NCI-H2171 (cell line): ENCODE measurements at regions not wholly inside any gene's neighbourhood (a gene's known extent, or its start where the extent isn't known, plus 50 kb on each side); places are given as distances from the start of the nearest gene placed in this dataset.

Experiments
- DNase-seq: peaks from one replicate; lab custom pipeline; 2025; lab: John Stamatoyannopoulos, UW

- DNase-seq = no peak
Observed at GRCh38 chr4:1524761-1525160, 118.5 kb upstream of the NKX1-1 start.

GRCh38 chr4:1523907-1524636, 117.8 kb upstream of the NKX1-1 start:
- DNase-seq = no peak

- DNase-seq = no peak
Observed at GRCh38 chr4:1523506-1523905, 117.3 kb upstream of the NKX1-1 start.

GRCh38 chr4:1523033-1523432, 116.8 kb upstream of the NKX1-1 start:
- no peak for DNase-seq

GRCh38 chr4:1522606-1523005, 116.4 kb upstream of the NKX1-1 start:
- no peak for DNase-seq

- DNase-seq = no peak
Observed at GRCh38 chr4:1521821-1522361, 115.6 kb upstream of the NKX1-1 start.

GRCh38 chr4:1520795-1521576, 114.7 kb upstream of the NKX1-1 start:
- peak; percentile 13 for DNase-seq

- no peak for DNase-seq
Observed at GRCh38 chr4:1519787-1520661, 113.8 kb upstream of the NKX1-1 start.

GRCh38 chr4:1518997-1519700, 112.9 kb upstream of the NKX1-1 start:
- DNase-seq = no peak

- DNase-seq = no peak
Observed at GRCh38 chr4:1517592-1518411, 111.6 kb upstream of the NKX1-1 start.

- DNase-seq = no peak
Observed at GRCh38 chr4:1516881-1517480, 110.7 kb upstream of the NKX1-1 start.

- DNase-seq = no peak
Observed at GRCh38 chr4:1516261-1516660, 110.0 kb upstream of the NKX1-1 start.

- DNase-seq = no peak
Observed at GRCh38 chr4:1515763-1516162, 109.5 kb upstream of the NKX1-1 start.

GRCh38 chr4:1515156-1515555, 108.9 kb upstream of the NKX1-1 start:
- no peak for DNase-seq

GRCh38 chr4:1514612-1515011, 108.4 kb upstream of the NKX1-1 start:
- DNase-seq = no peak

GRCh38 chr4:1513936-1514483, 107.8 kb upstream of the NKX1-1 start:
- no peak for DNase-seq

- DNase-seq = peak; percentile 2
Observed at GRCh38 chr4:1512738-1513660, 106.8 kb upstream of the NKX1-1 start.

GRCh38 chr4:1512051-1512737, 106.0 kb upstream of the NKX1-1 start:
- DNase-seq = no peak
